Stimulated activated CD4-positive, alpha-beta T cell treated with anti-CD3 and anti-CD28 coated beads, Interleukin-15, amount 100 ng/mL, for 1 hour (primary cell): ENCODE measurements at regions not wholly inside any gene's neighbourhood (a gene's known extent, or its start where the extent isn't known, plus 50 kb on each side); places are given as distances from the start of the nearest gene placed in this dataset.

Source experiments
- DNase-seq, 2 donors: peaks; one replicate each; pipeline ENCODE4 v3.0.0-alpha.2; 2020; ENCODE audit warnings: low read depth in 1 of 2, low spot score in 1 of 2

DNA sequence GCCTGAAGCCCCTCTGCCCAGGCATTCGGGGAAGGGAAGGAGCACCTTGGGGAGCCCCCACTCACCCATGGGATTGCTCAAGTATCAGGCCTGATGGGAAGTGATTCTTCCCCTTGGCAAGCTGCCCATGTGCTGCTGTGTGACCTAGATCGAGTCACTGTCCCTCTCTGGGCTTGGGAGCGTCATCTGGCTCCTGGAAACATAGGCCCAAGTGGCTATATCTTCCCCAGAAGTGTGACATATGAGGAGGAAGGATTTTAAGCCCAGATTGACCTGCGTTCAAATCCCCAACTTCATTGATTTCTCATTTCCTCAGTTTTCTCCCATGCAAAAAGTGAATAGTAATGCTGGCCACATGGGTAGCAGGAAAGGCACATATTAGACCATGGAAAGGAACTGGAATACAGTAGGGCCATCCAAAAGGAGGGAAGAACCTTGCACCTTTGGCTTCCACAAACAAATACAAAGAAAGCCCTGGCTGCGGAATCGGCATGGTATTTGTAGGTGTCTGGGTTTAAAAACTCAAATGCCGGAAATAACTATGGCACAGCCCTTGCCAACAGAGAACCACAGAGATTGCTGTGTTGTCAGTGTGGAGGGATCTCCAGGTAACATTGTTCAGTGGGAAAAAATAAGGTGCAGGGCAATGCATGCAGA is 169.5 kb upstream of the ZMIZ1 start:
- no peak for DNase-seq

DNA sequence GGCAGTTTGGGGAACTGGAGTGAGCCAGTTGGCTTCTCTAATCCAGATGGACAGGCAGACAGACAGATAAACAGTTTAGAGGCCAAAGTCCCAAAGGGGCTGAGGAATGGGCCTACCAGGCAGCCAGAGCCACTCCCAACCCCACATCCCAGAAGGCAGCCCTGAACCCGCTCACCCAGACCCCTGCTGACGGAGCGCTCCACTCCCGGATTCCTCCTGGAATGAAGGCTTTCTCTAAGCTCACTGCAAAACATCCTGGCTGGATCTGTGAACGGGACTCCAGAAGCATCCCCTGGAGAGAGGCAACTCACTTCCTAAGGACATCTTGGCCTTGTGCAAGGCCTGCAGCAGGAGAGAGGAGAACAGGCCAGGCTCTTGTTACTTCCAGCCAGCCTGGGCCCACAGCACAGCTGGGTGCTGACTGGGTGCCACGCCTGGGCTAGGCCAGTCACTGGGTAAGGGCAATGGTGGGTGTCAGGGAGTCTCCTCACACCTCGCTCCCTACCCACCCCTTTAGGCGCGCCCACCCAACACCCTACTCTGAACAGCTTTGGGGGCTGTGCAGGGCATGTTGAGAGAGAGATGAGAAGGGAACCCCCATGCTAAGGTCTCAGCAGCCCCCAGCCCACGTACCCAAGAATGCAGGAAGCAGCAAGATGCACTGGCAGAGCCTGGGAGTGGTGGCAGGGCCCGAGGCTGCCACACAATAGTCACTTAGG is 168.6 kb upstream of the ZMIZ1 start:
- no peak for DNase-seq

DNA sequence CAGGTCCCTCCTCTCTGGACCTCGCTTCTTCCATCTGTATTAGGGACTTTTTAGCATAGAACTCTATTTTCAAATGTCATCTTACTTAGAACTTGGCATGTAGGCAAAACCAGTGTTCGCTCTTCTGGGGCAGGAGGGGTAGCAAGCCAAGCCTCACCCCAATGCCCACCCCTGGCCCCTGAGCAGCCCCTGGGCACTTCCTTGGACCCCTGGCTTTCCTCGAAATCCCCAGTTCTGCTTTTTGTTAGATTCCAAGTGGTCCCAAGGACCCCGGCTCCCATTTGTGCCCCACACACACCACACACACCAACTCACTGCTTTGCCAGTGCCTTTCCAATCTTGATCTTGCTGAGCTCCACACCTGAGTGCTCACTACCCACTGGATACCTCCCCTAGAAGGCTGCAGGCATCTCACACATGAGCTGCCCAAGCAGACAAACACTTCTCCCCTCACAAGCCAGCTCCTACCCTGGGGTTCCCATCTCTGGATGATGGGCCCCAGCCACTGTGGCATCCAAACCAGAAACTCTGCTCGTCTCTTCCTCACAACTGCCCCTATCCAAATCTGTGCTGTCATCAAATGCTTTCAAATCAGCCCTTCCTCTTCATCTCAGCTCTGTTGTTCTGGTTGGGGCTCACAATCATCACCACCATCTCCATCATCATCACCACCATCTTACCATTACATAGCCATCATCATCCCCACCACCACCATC is 167.9 kb upstream of the ZMIZ1 start:
- no peak for DNase-seq

DNA sequence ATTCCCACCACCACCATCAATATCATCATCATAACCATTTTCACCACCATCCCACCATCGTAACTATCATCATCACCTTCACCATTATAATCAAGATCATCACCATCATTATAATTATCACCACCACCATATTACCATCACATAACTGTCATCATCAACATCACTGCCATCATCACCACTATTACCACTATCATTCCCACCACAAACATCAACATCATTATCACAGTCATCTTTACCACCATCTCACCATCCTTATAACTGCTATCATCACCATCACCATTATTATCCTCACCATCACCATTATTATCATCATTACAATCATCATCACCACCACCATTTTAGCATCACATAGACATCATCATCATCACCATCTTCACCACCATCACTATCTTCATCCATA is 167.1 kb upstream of the ZMIZ1 start:
- no peak for DNase-seq

DNA sequence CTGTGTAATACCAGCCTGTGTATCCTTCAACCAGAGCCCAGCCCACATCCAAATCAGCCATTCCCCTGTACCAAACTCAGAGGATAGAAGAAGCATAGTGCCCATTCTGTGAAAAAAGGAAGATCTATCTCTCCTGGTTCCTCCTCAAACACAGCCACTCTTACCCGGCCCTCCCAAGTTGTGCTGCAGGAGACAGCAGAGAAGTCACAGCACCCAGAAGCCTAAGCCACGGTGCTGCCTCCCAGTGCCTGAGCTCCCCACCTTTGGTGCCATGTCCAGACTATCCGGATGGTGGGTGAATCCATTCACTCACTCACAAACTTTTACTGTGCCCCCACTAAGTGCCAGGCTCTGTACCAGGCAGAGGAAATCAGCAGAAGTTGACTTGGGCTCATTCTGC is 166.0 kb upstream of the ZMIZ1 start:
- no peak for DNase-seq

DNA sequence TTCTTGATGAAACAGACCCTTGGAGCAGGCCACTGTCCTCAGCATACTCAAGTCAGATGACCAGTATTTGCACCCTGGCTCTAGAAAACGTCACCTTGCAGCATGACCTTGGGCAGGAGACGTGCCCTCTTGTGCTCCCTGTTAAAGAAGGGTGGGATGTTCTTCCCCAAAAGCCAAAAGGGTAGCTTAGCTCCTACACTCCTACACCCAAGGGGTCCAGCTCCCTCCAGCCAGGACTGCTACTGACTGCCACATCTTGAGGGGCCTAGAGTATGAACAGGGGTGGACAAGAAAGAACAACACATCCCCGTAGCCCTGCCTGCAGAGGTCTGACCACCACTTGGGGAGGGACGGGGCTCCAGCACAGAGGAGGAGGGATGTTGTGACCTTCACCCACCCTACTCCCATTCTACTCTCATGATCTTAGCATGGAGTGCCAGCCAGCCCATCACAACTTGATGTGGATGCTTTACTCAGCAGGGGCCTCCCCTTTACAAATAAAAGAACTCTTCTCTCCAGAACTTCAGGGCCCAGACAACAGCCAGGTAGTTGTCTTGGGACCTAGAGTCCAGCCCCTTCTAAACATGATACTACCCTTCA is 165.3 kb upstream of the ZMIZ1 start:
- no peak for DNase-seq

DNA sequence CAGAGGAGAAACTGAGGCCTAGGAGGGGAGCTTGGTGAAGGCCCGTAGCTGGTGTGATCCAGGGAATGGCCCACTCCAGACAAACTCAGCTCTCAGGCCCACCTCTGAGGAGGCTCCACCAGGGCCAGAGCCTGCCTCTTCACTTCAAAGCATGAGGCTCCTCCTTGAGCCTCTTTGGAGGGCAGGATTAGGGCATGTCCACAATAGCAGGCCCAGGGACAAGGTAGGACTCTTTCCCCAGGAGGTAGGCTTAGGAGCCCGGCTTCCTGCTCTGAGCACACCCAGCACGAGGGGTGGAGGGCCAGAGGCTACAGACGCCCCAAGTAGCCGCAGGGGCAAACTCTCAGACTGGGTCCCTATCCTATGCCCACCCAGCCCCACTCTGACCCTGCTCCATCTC is 164.6 kb upstream of the ZMIZ1 start:
- DNase-seq = no peak

DNA sequence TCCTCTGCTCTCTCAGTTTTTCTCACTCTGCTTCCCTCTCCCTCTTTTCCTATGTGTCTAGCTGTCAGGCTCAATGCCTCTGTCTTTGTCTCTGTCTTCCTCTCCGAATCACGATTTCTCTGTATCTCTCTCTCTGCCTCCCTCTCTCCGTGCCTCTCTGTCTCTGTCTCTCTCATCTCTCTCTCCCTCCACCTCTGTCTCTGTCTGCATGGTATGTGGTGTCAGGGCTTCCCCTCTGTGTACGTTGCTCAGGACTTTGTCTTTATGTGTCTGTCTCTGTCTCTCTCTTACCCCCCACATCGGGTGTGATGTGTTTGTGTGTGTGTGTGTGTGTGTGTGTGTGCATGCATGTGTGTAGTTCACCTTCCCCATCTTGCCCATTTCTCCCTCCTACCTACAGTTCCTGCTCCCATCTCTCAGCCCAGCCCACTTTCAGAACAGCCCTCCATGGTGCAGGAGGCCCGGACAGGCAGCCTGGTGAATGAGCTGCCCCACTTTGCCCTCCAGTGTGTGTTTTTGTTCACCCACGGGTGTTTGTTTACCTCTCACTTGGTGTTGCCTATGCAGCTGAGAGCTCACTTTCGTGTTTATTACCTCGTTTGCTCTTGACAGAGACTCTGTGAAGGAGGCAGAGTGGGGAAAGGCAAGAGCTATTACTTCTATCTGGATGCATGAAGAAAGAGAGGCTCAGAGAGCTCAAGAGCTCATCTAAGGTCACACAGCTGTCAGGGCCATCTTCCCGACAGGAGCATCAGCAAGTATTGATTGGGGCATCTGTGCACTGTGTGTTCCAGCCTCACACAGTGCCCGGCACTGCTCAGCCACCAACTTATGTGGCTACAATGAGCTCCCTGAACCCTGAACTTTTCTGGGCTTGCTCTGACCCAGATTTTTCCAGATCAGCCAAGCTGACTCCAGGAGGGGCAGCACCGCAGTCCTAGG is 163.5 kb upstream of the ZMIZ1 start:
- DNase-seq = no peak

DNA sequence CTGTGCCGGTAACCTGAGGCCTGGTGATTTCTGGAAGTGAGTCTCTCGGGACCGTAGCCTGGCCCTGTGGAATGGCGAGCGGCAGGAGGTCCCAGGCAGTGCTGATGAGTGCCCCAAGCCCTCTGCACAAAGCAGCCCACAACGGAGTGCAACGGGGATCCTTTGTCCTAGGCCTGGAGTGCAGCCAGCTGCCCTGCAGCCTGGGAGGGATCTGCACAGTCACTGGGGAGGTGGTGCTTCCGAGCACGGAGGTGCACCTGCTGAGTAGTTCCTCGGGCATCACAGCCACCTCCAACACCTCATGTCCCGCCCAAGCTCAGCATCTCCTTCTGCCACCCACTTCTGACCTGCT is 162.8 kb upstream of the ZMIZ1 start:
- no peak for DNase-seq

DNA sequence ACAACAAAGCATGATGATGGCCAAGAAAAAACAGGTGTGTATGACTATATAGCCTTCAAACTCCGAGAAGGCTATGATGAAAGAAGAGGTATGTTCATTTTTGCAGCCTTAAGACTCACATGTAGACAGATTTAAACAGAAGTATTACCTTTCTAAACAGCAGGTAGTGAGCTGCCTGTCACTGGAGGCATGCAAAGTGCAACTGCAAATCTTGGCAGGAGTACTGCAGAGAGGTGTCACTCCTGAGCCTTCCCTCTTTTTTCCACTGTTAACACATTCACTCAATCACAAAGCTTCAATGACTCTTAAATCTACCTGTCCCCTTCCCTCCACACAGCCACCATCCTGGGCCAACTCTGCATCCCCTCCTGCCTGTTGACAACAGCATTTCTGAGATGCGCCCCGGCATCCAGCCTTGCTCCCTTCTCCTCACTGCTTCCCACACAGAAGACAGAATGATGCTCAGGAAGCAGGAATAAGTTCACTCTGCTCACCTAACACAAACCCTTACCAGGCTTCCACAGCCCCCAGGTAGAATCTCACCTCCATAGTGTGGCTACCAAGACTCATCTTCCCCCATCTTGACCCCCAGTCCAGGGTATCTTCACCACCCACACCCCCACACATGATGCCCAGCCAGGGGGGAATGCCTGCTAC is 161.9 kb upstream of the ZMIZ1 start:
- DNase-seq = no peak

DNA sequence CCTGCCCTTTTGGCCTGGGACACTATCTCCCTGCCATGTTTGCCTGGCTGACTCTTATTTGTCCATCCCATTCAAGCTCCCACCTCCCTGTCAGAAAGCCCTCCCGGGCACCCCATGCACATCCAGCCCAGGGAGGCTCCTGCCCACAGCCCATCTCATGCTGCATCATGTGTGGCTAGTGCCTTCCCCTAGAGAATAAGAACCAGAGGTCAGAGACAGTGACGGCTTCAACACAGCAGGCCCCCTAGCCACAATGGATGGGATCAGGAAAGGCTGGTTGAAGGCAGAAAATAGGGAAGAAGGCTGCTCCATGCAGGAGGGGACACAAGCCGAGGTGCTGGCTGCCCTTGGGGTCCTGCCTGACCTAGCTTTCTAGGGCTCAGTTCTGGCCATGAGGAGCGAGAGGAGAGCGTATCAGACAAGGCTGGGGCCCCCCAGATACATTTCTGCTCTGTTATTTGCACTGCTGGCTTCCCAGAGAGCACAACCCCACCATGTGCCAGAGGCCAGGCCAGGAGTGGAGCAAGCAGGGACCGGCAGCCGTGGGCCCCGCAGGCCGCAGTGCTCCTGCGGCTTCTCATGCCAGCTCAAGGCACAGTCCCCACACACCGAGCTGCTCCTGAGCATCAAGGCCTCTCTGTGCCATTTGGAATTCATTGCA is 161.1 kb upstream of the ZMIZ1 start:
- no peak for DNase-seq

DNA sequence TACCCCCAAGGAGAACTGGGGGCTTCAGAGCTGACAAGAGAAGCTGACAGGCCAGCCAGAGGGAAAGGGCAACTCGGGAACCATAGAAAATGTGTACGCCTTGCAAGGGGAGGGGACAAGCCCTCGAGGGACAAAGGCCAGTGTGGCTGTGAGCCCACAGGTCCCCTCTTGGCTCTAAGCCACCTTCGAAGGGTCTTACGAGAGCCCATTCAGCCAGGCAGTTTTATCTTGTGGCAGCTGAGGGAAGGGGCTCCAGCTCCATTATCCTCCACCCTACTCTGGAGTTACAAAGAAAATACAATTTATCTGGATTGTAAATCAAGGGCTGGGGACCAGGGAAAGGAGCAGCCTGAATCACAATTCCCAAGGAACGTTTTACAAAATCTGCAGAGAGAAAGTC is 159.5 kb upstream of the ZMIZ1 start:
- no peak for DNase-seq

DNA sequence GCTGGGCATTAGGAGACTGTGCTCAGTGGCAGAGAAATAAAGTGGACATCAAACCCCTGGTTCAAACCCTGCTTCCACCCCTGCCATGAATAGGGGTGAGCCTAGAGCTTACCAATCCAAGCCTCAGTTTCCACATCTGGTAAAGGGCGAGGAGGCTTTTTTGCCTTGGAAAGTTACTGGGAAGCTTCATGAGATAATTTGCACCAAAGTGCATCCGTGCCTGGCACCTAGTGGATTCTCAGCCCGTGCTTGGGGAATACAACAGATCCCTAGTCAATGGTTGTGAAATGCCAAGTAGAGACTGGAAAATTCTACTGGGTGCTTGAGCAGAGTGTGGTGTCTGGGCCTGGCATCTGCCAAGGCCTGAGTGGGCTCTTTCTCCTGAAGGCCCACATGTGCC is 158.7 kb upstream of the ZMIZ1 start:
- no peak for DNase-seq

DNA sequence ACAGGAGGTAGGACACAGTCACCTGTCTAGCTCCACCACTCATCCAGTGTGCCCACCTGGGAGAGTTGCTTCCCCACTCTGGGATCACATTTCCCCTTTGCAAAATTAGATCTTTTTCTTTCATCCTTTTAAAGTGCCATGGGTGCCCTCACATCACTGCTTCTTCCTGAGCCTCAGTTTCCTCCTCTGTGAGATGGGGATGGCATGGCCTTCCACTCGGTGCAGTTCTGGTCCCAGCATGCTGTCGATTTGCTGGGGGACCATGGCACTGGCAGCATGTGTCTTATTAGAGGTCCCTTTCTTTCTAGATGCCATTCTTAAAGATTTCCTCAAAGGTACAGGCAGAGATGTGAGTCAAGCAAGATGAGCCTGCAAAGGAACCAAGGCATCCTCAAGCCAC is 158.3 kb upstream of the ZMIZ1 start:
- DNase-seq = no peak

DNA sequence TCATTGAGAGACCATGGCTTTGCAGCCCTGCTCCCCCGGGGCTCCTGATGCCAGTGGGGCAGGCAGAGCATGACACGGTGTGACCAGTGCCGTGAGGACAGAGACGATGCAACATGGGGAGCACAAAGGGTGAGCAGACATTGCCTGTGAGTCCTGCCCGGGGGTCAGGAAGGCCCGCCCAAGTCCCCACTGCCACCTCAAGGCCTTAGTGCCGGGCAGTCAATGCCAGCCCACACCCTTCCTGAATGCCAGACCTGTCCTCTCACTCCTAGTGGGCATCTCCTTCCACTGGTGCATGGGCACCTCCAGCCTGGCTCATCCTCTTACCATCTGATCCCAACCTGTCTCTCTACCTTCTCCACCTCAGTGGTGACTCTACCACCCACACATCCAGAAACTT is 157.9 kb upstream of the ZMIZ1 start:
- no peak for DNase-seq

DNA sequence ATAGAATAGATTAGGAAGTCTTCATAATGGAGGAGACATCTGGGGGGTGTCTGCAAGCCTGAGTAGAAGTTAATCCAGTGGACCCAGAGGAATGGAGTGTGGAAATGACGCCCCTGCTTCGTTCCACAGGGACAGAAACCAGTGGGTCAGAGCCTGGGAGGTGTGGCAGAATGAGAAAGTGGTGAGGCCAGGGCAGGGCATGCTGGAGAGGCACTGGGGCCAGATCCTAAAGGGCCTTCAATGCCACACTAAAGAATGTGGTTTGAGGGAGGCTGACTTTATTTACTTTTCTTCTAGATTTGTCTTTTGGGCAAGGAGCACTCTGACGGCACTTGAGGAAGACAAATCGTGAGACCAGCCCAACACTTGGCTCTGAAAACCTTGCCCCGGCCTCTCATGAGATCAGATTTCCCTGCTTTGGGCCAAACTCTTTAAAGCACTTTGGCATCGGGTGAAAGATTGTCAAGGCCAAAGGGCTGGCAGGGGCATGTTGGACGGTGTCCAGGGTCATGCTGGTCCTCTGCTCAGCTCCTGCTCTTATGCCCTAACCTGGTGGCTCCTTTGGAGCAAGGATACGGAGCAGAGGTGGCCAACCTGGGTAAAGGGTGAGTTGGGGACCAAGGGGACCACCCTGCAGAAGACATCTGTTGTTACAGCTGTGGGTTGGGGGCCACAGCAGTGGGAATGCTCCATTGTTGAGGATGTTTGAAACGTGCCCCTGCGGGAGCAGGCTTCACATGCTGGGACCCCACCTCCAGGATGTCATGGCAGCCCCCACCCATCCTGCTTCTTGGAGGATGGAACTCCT is 157.0 kb upstream of the ZMIZ1 start:
- no peak for DNase-seq

DNA sequence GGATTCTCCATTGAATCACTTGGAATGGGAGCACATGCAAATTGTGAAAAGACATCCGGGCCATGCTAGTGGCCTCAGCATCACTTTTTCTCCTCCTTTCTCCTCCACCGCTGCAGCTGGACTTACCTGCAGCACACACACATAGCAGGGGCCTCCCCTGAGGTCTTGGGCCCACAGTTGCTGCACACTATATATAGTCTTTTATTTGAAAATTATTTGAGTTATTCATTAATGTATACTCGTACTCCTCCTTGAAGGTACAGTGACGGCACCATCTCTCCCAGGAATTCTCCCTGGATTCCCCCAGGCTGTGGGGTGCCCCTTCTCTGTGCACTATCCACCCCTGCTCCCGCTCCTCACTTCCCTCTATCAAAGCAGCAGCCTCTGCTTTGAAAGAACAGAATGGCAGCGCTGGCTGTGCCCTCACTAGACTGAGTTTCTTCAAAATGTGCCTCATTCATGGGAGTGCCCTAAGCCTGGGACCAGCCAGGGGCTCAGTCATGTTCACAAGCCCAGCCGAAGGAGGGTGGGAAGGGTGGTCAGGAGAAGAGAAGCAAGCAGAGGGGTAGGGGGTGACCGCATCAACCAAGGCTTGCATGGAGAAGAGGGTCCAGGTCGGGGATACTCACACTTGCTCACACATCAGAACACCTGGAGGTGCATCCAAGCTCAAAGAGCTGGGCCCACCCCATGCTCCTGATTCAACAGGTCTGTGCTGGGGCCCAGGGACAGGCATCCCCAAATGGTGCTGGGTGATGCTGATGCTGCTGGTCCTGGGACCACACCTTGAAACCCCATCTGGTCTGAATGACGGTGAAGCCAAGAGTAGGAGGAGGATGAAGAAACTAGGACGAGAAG is 156.2 kb upstream of the ZMIZ1 start:
- DNase-seq = no peak
